ENCODE measurements at regions not wholly inside any gene's neighbourhood (a gene's known extent, or its start where the extent isn't known, plus 50 kb on each side); places are given as distances from the start of the nearest gene placed in this dataset.

DNA sequence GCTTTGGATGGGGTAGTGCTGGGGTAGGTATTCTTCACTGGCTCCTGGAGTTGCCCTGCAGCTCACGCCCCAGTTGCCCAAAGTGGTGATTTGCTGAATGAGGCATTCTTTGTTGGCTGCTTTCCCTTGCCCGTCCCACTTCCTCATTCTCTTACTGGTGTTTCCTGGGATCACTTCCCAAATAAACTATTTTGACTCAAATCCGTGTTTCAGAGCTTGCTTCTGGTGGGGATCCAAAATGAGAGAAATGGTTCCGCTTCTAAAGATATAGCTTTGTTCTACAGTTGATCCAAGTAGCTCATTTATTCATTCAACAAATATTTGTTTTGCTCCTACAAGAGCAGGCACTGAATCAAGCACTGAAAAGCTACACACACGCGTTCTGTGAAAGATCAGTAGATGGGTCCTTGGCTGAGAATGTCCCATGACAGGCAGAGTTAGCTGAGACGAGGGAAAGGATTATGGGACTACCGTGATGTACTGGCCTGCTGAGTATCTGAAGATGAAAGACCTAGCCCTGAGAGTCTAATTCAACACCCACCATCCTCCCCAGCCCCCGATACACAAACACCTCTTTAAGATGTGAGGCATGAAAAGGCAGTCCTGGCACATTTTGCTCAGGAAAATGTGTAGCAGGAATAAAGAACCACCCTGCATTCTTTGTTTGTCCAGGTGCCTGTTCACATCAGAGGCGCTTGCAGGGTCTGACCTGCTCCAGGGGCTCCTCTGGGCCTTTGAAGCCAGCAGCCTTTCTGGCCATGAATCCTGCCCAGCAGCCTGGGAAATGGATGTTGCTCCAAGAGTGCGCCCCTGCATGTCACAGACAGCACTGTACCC, 143.1 kb upstream of the RANBP3L start:
- DNase-seq (ENCODE audit: insufficient read length, low spot score) (no peak), FAIRE-seq (no peak)
- TF ChIP-seq CTCF (IDR thresholded peaks at IDR 0.05; ENCODE audit: insufficient read depth, missing control alignments), result no peak

- DNase-seq (ENCODE audit: insufficient read length, low spot score) (no peak), FAIRE-seq (no peak)
- no peak for TF ChIP-seq CTCF (IDR thresholded peaks at IDR 0.05; ENCODE audit: insufficient read depth, missing control alignments)
Measured at GRCh38 chr5:36447776-36448175, 146.1 kb upstream of the RANBP3L start.

- FAIRE-seq (no peak), DNase-seq (ENCODE audit: insufficient read length, low spot score) (no peak)
- TF ChIP-seq CTCF (IDR thresholded peaks at IDR 0.05; ENCODE audit: insufficient read depth, missing control alignments), result no peak
Measured at GRCh38 chr5:36450229-36451014, 148.7 kb upstream of the RANBP3L start.

DNA sequence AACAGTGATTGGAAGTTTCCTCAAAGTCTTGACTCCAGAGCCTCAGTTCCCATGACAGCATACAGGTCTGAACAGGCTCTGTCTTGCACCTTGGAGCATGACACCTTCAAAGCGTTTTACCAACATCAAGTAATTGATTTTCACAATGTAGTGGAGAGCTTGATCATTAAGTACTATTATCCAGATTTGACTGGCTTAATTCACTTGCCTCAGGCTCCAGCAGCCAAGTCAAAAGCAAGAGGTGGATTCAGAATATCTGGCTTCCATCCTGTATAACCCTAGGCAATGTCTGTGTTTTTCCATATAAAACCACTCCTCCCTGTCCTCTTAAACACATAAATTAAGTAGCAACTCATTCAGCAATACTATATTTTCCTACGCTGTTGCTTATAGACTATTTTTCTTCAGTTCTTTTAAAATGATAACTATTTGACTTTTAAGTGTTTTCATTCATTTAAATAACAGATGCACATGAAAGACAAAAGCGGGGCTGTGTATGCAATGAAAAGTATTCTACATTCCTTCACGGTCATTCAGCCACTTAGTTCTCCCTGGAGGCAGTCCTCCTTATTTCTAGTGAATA, 150.8 kb upstream of the RANBP3L start:
- no peak for FAIRE-seq

DNA sequence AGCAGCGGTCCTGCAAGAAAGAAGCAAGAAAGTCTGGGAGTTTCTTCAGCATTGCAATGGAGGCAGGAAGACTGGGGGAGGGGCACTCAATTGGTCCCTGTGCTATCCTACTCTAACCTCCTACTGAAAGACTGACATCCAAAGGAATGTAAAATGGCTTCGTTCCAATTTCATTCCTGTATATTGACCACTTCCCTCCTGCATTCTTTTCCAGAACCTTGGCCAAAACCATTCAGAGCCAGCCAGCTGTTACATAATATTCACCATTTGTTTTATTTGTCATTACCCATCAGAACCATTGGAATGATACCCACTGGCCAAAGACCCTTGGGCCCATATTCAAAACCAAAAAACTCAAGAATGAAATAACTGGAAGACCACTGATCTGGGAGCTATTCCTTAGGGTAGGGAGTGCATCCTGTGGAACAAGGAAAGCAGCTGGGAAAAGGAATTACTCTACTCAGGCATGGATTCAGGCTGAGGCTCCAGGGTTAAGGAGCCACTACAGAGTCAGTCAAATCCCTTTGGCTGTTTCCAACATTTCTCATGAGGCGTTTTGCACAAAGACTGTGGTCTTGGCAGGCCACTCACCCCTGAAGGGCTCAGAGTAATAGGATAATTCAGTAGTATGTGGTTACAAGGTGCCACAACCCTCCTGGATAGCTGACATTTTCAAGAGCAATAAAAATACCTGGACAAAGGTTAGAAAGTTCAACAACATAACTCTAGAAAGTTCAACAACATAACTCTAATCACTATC, 148.7 kb upstream of the SLC1A3 start:
- no peak for TF ChIP-seq CTCF (IDR thresholded peaks at IDR 0.05; ENCODE audit: insufficient read depth, missing control alignments)
- DNase-seq (ENCODE audit: insufficient read length, low spot score) (no peak), FAIRE-seq (no peak)

More for the DNA sequence above, 150.8 kb upstream of the RANBP3L start:
- no peak for TF ChIP-seq CTCF (IDR thresholded peaks at IDR 0.05; ENCODE audit: insufficient read depth, missing control alignments)
- no peak for DNase-seq (ENCODE audit: insufficient read length, low spot score)

DNA sequence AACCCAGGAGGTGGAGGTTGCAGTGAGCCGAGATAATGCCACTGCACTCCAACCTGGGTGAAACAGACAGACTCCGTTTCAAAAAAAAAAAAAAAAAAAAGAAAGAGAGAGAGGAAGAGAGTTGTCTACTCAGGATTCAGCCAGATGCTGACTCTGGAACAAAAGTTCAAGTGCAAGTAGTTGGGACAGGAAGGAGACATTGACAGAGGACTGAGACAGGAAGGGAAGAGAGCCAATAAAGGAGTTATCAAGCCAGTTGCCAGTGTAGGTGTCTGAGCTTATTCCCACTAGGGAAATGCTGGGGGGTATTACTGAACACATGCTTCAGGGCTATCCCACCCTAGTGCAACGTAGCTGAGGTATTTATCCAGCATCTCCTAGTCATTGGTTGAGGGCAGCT, 147.7 kb upstream of the SLC1A3 start:
- DNase-seq (ENCODE audit: insufficient read length, low spot score), result no peak
- no peak for FAIRE-seq
- TF ChIP-seq CTCF (IDR thresholded peaks at IDR 0.05; ENCODE audit: insufficient read depth, missing control alignments), result no peak

All from D721Med (cell line).